GM12878 (cell line): ENCODE measurements at regions not wholly inside any gene's neighbourhood (a gene's known extent, or its start where the extent isn't known, plus 50 kb on each side); places are given as distances from the start of the nearest gene placed in this dataset.

ENCODE experiments used
- CBX3 ChIP-seq: fragments of 200-600 bp; sonication (generic); IDR thresholded peaks from 2 replicates; pipeline ENCODE4 v1.6.1; 2016; ENCODE audit warnings: low read depth, borderline replicate concordance
- CTCF ChIP-seq, 3 experiments: IDR thresholded peaks in 2 of 3; conservative IDR thresholded peaks in 1 of 3; 2 replicates each; pipeline ENCODE4 v1.5.1; 2011; ENCODE audit warnings: low read depth in 3 of 3, low read length in 3 of 3, mild to moderate bottlenecking in 3 of 3, control low read depth in 2 of 3, moderate library complexity in 2 of 3, inconsistent platforms in 1 of 3, mixed read lengths in 1 of 3; ENCODE audit not compliant: control insufficient read depth in 2 of 3, insufficient read depth in 1 of 3; ENCODE audit errors: extremely low read depth in 1 of 3
- EED ChIP-seq: sonication (generic); IDR thresholded peaks from 2 replicates; pipeline ENCODE4 v1.6.1; 2016; ENCODE audit warnings: antibody characterized with exemption, low read depth
- RUNX3 ChIP-seq: IDR thresholded peaks from 2 replicates; pipeline ENCODE4 v1.6.1; 2012; ENCODE audit warnings: low read length, inconsistent platforms
- USF1 ChIP-seq: IDR thresholded peaks from 2 replicates; pipeline ENCODE4 v1.6.1; 2011; ENCODE audit warnings: borderline replicate concordance, low read depth, mild to moderate bottlenecking, moderate library complexity, mixed read lengths, low read length; ENCODE audit not compliant: insufficient read depth; ENCODE audit errors: extremely low read length
- ZBED1 ChIP-seq: IDR thresholded peaks from 2 replicates; pipeline ENCODE4 v1.6.1; 2016; ENCODE audit warnings: borderline replicate concordance
- ZBTB40 ChIP-seq: fragments of 450-650 bp; IDR thresholded peaks from 2 replicates; pipeline ENCODE4 v1.6.1; 2016; ENCODE audit warnings: mild to moderate bottlenecking, moderate library complexity, borderline replicate concordance

- TF ChIP-seq USF1 (no peak), EED (no peak), CTCF (IDR thresholded peaks at IDR 0.05 in 2 of 3, conservative IDR thresholded peaks at IDR 0.05 in 1 of 3; ENCODE audit: control insufficient read depth in 2 of 3, extremely low read depth in 1 of 3, insufficient read depth in 1 of 3, low read depth in 3 of 3, low read length in 3 of 3) (no peak), CBX3 (no peak), ZBED1 (no peak), ZBTB40 (no peak), RUNX3 (no peak)
These were observed 1179.8 kb downstream of the BRD1 start (continued) for GRCh38 chr22:48647606-48648515.
